Inflammatory macrophage (primary cell): ENCODE measurements at regions not wholly inside any gene's neighbourhood (a gene's known extent, or its start where the extent isn't known, plus 50 kb on each side); places are given as distances from the start of the nearest gene placed in this dataset.

Source experiments
- DNase-seq, 2 donors: peaks; one replicate each; pipeline ENCODE4 v3.0.0-alpha.2; 2020 to 2022

- no peak for DNase-seq
Measured at GRCh38 chr2:16315908-16316307, 349.7 kb downstream of the CYRIA start.

GRCh38 chr2:16315458-16315835, 350.2 kb downstream of the CYRIA start:
- DNase-seq: no peak

DNA sequence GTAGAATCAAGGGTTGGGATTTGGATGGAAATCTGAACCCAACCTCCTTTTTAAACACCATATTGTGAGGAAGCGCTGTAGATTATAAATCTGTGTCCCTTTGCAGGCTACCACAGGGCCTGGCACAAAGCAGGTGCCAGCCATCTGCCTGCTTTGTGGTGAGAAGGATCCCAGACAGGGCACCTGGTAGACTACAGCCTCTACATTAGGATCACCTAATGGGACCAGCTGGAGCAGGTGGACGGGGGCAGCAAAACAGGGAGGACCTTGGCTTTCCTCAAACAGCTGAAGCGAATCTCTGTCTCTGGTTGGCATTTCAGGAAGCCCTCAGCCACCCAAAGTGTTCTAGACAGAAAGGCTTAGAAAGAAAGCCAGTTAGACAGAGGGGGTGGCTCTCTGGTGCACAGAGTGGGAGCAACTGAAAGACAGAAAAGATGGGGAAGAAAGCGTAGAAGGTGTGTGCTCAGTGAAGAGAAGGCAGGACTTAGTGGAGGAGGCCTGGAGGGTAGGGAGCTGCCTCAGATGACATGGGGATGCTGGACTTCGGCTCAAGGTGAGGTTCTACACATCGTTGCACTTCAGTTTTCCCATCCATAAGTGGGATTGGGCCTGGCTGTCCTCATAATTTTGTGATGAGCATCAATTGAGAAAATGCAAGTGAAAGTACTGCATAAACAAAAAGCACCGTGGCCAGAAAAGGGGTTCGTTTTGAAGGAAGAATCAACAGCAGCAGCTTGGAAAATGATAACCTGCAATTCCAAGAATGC, 350.8 kb downstream of the CYRIA start:
- no peak for DNase-seq

DNA sequence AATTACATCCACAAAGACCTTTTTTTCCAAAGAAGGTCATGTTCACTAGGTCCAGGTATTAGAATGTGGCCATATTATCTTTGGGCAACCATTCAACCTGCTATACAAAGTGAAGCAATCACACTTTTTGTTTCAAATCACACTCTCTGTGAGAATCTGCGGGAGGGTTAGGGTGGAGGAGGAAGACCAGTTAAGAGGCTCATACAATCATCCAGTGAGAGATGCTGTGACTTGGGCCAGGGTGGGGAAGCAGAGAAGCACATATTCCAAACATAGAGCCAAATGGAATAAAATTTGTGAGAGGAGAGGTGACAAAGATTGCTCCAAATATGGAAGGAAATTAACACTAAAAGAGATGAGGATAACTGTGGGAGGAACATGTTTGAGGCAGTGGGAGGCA, 351.6 kb downstream of the CYRIA start:
- DNase-seq: no peak

GRCh38 chr2:16313235-16313975, 352.2 kb downstream of the CYRIA start:
- no peak for DNase-seq

GRCh38 chr2:16312771-16313170, 352.9 kb downstream of the CYRIA start:
- DNase-seq: no peak

- DNase-seq: no peak
Measured at GRCh38 chr2:16311521-16312440, 353.9 kb downstream of the CYRIA start.

GRCh38 chr2:16308816-16309215, 356.8 kb downstream of the CYRIA start:
- DNase-seq: no peak

DNA sequence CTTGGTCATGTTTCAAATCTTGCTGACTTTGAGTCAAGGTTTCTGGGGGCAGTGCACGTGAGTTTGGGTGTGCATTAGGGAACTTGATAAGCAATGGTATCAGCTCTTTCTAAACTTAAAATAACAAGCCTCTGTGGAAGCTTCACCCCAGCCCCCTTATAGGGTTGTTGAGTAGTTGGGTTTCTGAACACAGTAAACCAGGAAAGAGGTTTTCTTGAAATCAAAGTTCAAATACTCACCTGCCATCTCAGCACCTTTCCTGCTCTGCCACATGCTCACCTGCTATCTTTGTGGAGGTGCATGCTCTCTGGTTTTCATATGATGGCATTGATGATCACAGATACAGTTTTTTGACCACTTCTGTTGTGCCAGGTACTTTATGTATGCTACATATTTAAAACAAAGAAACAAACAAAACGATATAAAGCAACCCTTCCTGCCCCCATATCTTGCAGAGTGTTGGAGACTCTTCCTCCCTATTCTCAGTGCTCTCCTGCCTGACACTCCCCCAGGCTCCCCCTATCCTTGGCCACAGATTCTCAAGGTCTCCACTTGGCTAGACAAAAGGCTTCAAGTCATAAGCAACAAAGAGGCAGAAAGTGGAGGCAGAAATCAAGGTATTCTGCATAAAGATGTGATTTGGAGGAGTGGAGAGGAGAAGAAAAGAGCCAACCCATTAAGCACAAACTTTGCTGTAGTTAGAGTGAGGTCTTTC, 360.6 kb downstream of the CYRIA start:
- DNase-seq: no peak

GRCh38 chr2:16303761-16304160, 361.9 kb downstream of the CYRIA start:
- DNase-seq: no peak

DNA sequence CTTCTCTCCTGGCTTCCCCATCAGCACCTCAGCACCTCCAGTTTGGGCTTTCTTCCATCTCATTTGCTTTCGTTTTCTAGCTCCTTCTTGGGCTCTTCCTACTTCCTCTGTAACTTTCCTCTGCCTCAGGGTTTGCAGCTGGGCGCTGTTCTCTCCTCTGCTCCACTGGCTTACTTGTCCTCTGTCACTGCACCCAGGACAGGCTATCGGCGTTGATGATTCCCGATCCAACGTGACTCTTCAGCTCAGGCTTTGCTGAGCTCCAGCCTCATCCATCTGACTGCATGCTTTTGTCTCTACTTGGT, 362.4 kb downstream of the CYRIA start:
- DNase-seq: peak; percentile 1 to 10

- no peak for DNase-seq
Measured at GRCh38 chr2:16302431-16303272, 362.3 kb downstream of the MYCN start.

DNA sequence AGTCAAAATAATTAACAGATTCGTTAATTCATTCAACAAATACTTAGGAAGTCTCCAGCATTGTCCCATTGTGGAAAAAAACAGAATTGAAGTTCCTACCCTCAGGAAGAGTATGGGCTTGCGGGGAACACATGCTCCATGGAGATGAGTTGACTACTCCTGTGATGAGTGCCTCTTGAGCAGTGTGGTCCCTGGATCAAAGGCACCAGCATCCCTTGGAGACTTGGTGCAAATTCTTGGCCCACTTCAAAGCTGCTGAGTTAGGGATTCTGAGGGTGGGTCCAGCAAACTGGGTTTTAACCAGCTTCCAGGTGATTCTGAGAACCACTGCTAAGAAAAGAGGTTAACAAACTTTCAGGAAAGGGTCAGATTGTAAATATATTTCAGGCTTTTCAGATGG, 361.6 kb downstream of the MYCN start:
- no peak for DNase-seq

- DNase-seq: no peak
Measured at GRCh38 chr2:16298866-16299265, 358.5 kb downstream of the MYCN start.

GRCh38 chr2:16296331-16297250, 356.2 kb downstream of the MYCN start:
- DNase-seq: no peak

GRCh38 chr2:16296038-16296290, 355.6 kb downstream of the MYCN start:
- no peak for DNase-seq

DNA sequence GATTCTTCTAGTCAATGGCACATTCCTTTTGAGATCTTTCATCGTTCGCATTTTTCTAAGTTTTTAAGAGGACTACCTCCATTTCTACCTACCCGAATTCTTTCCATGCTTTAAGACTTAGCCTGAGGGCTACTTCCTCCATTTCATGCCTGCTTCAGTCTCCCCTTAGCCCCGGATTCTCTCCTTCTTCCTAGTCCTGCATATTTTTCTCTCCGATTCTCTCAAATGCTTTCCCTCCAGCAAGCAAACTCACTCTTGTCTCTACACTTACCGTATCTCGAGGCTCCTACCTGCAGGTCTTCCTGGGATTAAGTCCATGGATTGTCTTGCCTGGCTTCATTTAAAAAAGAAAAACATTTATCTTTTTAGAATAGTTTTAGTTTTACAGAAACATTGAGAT, 354.4 kb downstream of the MYCN start:
- DNase-seq: no peak

DNA sequence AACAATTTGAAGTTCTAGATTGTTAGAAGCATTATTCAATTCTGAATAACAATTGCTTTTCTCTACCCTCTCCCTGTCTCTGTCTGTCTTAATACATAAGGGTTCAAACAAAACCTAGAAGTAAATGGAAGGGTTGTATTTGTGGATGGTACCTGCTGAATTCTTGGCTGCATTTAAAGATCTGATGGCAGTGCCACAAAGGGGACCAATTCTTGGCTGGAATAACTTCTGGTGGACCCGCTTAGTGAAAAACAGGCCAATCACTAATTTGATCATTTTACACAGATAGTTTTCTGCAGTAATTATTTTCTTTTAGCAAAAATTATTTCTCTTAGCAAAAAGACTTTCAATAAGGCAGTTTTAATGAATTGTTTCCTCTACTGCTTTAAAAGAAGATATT, 353.5 kb downstream of the MYCN start:
- DNase-seq: no peak

DNA sequence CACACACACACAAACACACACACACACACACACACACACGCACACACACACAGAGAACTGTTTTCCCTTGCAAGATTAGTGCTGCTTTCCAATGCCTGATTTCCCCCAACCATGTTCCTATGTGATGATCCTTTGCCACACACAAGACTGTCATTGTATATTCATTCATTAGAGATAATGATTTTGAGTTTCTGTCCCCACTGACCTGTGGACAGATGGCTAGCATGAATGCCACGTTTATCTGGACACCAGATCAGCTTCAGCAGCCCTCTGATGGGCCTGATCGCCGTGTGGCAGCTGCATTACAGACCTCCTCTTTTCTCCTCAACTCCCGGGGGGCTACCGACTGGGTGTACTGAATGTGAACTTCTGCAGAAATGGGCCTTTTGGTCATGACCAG, 353.0 kb downstream of the MYCN start:
- no peak for DNase-seq

DNA sequence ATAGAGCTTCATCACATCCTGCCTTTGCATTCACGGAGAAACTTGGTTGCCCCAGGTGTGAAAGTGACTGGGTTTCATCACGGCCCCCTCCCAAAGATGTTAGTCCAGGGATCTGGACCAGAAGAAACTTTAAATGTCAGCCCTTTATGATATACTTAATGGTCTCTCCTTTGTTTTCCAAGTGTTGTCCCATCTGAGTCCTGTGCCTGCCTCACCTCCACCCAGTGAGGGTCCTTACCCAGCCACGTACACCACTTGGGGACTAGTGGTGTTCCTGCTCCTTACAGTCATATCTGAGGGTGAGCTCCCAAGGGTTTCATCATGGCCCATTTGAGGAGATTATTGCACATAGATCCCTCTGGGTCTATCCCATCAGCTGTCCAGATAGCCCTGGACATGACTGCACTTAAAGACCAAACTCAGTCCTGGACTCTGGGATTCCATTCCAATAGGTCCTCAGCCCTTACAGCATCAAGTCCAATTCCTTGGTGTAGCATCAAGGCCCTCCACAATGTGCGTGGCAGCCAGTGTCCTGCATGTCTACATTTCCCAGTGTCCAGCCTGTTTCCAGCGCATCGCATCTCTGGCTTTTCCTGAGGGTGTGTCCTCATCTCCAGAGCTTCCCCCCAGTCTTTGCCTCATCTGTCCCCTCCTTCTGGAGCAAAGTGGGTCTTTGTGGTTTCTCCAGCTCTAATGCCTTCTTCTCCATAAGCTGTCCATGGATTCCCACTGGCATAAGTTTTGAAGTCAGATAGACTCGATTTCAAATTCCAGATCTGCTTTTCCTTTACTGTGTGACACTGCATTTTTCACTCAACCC, 351.6 kb downstream of the MYCN start:
- no peak for DNase-seq
